GM18907 (cell line): ENCODE measurements at regions not wholly inside any gene's neighbourhood (a gene's known extent, or its start where the extent isn't known, plus 50 kb on each side); places are given as distances from the start of the nearest gene placed in this dataset.
"Not testable (repeated sequence)": the region's sequence is repeated elsewhere in the genome, so short reads cannot be mapped to it uniquely, and the experiment has no call there.

ENCODE experiments used
- ATAC-seq: cut with Tn5 transposase; IDR thresholded peaks from one replicate; pipeline ENCODE4 v1.9.1; 2021; ENCODE audit warnings: mild to moderate bottlenecking, moderate library complexity; ENCODE audit not compliant: unreplicated experiment

- ATAC-seq, result no peak
Observed at GRCh38 chr2:180927030-180927686, 53.2 kb upstream of the UBE2E3 start.

- ATAC-seq, result no peak
Observed at GRCh38 chr2:180925700-180926099, 54.7 kb upstream of the UBE2E3 start.

GRCh38 chr2:180924063-180924462 is 56.3 kb upstream of the UBE2E3 start:
- ATAC-seq, result no peak

GRCh38 chr2:180910831-180911665 is 69.4 kb upstream of the UBE2E3 start:
- ATAC-seq, result no peak

- ATAC-seq, result no peak
Observed at GRCh38 chr2:180907731-180908130, 72.7 kb upstream of the UBE2E3 start.

- ATAC-seq, result no peak
Observed at GRCh38 chr2:180905461-180905860, 74.9 kb upstream of the UBE2E3 start.

- no peak for ATAC-seq
Observed at GRCh38 chr2:180905002-180905401, 75.4 kb upstream of the UBE2E3 start.

GRCh38 chr2:180901331-180901730 is 79.1 kb upstream of the UBE2E3 start:
- no peak for ATAC-seq

- no peak for ATAC-seq
Observed at GRCh38 chr2:180893752-180894151, 86.7 kb upstream of the UBE2E3 start.

- no peak for ATAC-seq
Observed at GRCh38 chr2:180892091-180892490, 88.3 kb upstream of the UBE2E3 start.

GRCh38 chr2:180891360-180891759 is 89.0 kb upstream of the UBE2E3 start:
- ATAC-seq, result no peak

- ATAC-seq, result no peak
Observed at GRCh38 chr2:180890781-180891180, 89.6 kb upstream of the UBE2E3 start.

- no peak for ATAC-seq
Observed at GRCh38 chr2:180882959-180883358, 97.4 kb upstream of the UBE2E3 start.

GRCh38 chr2:180876506-180876905 is 103.9 kb upstream of the UBE2E3 start:
- ATAC-seq, result no peak

- no peak for ATAC-seq
Observed at GRCh38 chr2:180873219-180873618, 107.2 kb upstream of the UBE2E3 start.

- not testable (repeated sequence) for ATAC-seq
Observed at GRCh38 chr2:180872781-180873180, 107.6 kb upstream of the UBE2E3 start.

GRCh38 chr2:180872255-180872654 is 108.2 kb upstream of the UBE2E3 start:
- no peak for ATAC-seq

GRCh38 chr2:180871649-180872048 is 108.8 kb upstream of the UBE2E3 start:
- no peak for ATAC-seq

GRCh38 chr2:180849851-180850250 is 130.6 kb upstream of the UBE2E3 start:
- no peak for ATAC-seq

GRCh38 chr2:180848393-180848792 is 132.0 kb upstream of the UBE2E3 start:
- ATAC-seq, result no peak

GRCh38 chr2:180846756-180847472 is 133.5 kb upstream of the UBE2E3 start:
- no peak for ATAC-seq

- no peak for ATAC-seq
Observed at GRCh38 chr2:180842461-180842860, 137.9 kb upstream of the UBE2E3 start.
